GM12891 (cell line): ENCODE measurements at regions not wholly inside any gene's neighbourhood (a gene's known extent, or its start where the extent isn't known, plus 50 kb on each side); places are given as distances from the start of the nearest gene placed in this dataset.

Experiments used
- POLR2A ChIP-seq: IDR thresholded peaks from 2 replicates; pipeline ENCODE4 v1.6.1; 2011; ENCODE audit warnings: low read depth, low read length, control low read depth
- POLR2AphosphoS5 ChIP-seq: IDR thresholded peaks from 2 replicates; pipeline ENCODE4 v1.6.1; 2011; ENCODE audit warnings: low read depth, low read length, control low read depth
- POU2F2 ChIP-seq: IDR thresholded peaks from 2 replicates; pipeline ENCODE4 v1.6.1; 2011; ENCODE audit warnings: low read depth, mild to moderate bottlenecking, control low read depth, low read length, moderate library complexity
- TAF1 ChIP-seq: IDR thresholded peaks from 2 replicates; pipeline ENCODE4 v1.6.1; 2011; ENCODE audit warnings: low read depth, low read length, control low read depth

- TF ChIP-seq POLR2AphosphoS5: no peak
- TF ChIP-seq POLR2A: no peak
- no peak for TF ChIP-seq POU2F2
- TF ChIP-seq TAF1: no peak
These were observed 195.9 kb upstream of the VWC2 start for GRCh38 chr7:49577576-49577975.
